B cell (primary cell): ENCODE measurements at regions not wholly inside any gene's neighbourhood (a gene's known extent, or its start where the extent isn't known, plus 50 kb on each side); places are given as distances from the start of the nearest gene placed in this dataset.

ENCODE experiments used
- EZH2 ChIP-seq: IDR thresholded peaks from 2 replicates; pipeline ENCODE4 v1.6.1; 2012; ENCODE audit warnings: borderline replicate concordance, low read depth, mild to moderate bottlenecking, moderate library complexity, low read length; ENCODE audit not compliant: insufficient read depth, poor library complexity, severe bottlenecking
- TF ChIP-seq, protein P1 (sequence below): fragments of 200-600 bp; IDR thresholded peaks from one replicate; pipeline ENCODE4 v1.8.0; 2022; ENCODE audit warnings: antibody characterized with exemption, mild to moderate bottlenecking

DNA sequence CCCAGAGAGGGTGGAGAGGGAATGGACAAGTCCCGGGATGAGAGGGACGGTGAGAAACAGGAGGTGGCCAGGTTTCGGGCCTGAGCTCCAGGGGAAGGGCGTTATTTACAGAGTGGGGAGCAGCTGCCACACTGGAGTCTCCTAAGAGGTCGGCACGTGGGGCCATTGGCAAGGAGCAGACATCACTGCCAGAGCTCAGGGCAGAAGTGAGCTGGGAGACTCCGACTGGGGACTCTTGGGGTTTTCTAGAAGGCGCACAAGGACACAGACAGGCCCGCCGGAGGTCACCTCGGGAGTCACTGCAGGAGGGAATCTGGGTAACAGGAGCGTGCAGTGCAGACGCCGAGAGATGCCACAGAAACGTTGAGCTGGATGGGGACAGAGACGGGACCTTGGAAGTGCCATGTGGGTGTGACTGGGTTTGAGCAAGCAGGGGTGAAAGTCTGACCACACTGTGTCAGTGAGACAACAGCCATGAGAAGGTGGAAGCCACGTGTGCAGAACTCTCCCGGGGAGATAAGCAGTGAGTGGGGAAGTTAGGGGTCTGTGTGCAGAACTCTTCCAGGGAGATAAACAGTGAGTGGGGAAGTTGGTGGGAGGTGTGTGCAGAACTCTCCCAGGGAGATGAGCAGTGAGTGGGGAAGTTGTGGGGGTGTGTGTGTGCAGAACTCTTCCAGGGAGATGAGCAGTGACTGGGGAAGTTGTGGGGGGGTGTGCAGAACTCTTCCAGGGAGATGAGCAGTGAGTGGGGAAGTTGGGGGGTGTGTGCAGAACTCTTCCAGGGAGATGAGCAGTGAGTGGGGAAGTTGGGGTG, 187.5 kb downstream of the SHANK2 start:
- TF ChIP-seq EZH2: no peak
- TF ChIP-seq, protein P1, sequence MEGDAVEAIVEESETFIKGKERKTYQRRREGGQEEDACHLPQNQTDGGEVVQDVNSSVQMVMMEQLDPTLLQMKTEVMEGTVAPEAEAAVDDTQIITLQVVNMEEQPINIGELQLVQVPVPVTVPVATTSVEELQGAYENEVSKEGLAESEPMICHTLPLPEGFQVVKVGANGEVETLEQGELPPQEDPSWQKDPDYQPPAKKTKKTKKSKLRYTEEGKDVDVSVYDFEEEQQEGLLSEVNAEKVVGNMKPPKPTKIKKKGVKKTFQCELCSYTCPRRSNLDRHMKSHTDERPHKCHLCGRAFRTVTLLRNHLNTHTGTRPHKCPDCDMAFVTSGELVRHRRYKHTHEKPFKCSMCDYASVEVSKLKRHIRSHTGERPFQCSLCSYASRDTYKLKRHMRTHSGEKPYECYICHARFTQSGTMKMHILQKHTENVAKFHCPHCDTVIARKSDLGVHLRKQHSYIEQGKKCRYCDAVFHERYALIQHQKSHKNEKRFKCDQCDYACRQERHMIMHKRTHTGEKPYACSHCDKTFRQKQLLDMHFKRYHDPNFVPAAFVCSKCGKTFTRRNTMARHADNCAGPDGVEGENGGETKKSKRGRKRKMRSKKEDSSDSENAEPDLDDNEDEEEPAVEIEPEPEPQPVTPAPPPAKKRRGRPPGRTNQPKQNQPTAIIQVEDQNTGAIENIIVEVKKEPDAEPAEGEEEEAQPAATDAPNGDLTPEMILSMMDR: no peak
